ENCODE measurements at regions not wholly inside any gene's neighbourhood (a gene's known extent, or its start where the extent isn't known, plus 50 kb on each side); places are given as distances from the start of the nearest gene placed in this dataset.

DNA sequence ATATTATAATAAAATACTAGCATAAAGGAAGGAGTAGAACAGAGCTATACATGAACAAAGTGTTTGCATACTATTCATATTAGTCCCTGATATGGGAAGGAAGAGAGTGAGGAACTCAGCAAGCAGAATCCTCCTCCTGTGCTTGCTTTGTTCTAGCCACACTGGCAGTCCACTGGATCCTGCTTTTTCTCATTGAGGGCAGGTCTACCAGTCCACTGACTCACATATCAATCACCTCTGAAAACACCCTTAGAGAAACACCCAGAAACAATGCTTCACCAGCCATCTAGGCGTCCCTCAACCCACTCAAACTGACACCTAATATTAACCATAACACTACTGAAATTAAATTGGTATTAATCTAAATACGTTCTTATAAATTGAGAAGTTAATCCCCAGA is 1861.7 kb upstream of the SEL1L start:
- Histone ChIP-seq H3K4me3 (ENCODE audit: low read depth in 2 of 2, low read length in 2 of 2) (no peak overlapping the region), H3K27ac (ENCODE audit: low read length) (no peak overlapping the region), H3K36me3 (ENCODE audit: control insufficient read depth, insufficient read depth, low read length) (no peaks in the 10 kb centered on the region), H3K4me1 (ENCODE audit: control insufficient read depth, insufficient read depth, low read length) (no peaks in the 10 kb centered on the region), H3K27me3 (ENCODE audit: control insufficient read depth, insufficient read depth, low read length) (no peaks in the 10 kb centered on the region), H3K9me3 (ENCODE audit: control insufficient read depth, insufficient read depth, low read depth, low read length) (no peaks in the 10 kb centered on the region)
- in situ Hi-C loops (cut with HindIII; ENCODE audit: low pct_unique_long_range_greater_than_20kb, low sequenced_read_pairs) (no loop called here), intact Hi-C loops (cut with micrococcal nuclease; ENCODE audit: unreplicated experiment) (no loop called here)
- ChIA-PET POLR2A (no interaction called here), CTCF (no interaction called here)
- TF ChIP-seq POLR2AphosphoS5 (IDR thresholded peaks at IDR 0.05; ENCODE audit: low read depth, low read length), result no peak
- TF ChIP-seq TCF7L2 (IDR thresholded peaks at IDR 0.05; ENCODE audit: low read depth, low read length), result no peak
- TF ChIP-seq, protein P1, sequence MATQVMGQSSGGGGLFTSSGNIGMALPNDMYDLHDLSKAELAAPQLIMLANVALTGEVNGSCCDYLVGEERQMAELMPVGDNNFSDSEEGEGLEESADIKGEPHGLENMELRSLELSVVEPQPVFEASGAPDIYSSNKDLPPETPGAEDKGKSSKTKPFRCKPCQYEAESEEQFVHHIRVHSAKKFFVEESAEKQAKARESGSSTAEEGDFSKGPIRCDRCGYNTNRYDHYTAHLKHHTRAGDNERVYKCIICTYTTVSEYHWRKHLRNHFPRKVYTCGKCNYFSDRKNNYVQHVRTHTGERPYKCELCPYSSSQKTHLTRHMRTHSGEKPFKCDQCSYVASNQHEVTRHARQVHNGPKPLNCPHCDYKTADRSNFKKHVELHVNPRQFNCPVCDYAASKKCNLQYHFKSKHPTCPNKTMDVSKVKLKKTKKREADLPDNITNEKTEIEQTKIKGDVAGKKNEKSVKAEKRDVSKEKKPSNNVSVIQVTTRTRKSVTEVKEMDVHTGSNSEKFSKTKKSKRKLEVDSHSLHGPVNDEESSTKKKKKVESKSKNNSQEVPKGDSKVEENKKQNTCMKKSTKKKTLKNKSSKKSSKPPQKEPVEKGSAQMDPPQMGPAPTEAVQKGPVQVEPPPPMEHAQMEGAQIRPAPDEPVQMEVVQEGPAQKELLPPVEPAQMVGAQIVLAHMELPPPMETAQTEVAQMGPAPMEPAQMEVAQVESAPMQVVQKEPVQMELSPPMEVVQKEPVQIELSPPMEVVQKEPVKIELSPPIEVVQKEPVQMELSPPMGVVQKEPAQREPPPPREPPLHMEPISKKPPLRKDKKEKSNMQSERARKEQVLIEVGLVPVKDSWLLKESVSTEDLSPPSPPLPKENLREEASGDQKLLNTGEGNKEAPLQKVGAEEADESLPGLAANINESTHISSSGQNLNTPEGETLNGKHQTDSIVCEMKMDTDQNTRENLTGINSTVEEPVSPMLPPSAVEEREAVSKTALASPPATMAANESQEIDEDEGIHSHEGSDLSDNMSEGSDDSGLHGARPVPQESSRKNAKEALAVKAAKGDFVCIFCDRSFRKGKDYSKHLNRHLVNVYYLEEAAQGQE (IDR thresholded peaks at IDR 0.05; ENCODE audit: insufficient read depth in 1 of 2, low read depth in 2 of 2, low read length in 1 of 2), result no peak
- TF ChIP-seq, protein P2, sequence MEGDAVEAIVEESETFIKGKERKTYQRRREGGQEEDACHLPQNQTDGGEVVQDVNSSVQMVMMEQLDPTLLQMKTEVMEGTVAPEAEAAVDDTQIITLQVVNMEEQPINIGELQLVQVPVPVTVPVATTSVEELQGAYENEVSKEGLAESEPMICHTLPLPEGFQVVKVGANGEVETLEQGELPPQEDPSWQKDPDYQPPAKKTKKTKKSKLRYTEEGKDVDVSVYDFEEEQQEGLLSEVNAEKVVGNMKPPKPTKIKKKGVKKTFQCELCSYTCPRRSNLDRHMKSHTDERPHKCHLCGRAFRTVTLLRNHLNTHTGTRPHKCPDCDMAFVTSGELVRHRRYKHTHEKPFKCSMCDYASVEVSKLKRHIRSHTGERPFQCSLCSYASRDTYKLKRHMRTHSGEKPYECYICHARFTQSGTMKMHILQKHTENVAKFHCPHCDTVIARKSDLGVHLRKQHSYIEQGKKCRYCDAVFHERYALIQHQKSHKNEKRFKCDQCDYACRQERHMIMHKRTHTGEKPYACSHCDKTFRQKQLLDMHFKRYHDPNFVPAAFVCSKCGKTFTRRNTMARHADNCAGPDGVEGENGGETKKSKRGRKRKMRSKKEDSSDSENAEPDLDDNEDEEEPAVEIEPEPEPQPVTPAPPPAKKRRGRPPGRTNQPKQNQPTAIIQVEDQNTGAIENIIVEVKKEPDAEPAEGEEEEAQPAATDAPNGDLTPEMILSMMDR (IDR thresholded peaks at IDR 0.05), result no peak
- TF ChIP-seq SIN3A (IDR thresholded peaks at IDR 0.05; ENCODE audit: borderline replicate concordance, insufficient read depth, low read depth, low read length), result no peak
- no peak for ATAC-seq
- no peak for DNase-seq (ENCODE audit: low read depth, low spot score)
- no TSS peak for BruUV-seq (replicated peaks)

DNA sequence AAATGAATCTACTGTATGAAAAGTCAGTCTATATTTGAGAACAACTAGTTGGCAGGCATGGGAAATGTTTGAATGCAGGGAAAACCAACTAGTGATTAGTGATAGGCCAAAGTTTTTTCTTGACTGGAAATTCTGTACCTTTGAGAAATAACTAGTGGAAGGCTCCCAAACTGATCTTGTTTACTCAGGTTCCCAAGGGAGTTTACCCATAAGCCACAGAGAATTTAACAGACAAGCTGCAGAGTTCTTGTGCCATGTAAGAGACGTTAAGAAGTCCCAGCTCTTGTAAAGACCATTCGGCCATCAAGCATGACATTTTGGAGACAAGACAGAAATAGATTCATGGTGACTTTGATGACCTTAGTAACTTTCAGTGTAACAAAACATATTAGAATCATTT is 1882.8 kb upstream of the SEL1L start:
- no peak for TF ChIP-seq TCF7L2 (IDR thresholded peaks at IDR 0.05; ENCODE audit: low read depth, low read length)
- TF ChIP-seq POLR2AphosphoS5 (IDR thresholded peaks at IDR 0.05; ENCODE audit: low read depth, low read length), result no peak
- no peak for TF ChIP-seq SIN3A (IDR thresholded peaks at IDR 0.05; ENCODE audit: borderline replicate concordance, insufficient read depth, low read depth, low read length)
- ChIA-PET POLR2A (no interaction called here), CTCF (no interaction called here)
- no peak for DNase-seq (ENCODE audit: low read depth, low spot score)
- BruUV-seq (replicated peaks), result no TSS peak
- H3K4me1 ChIP-seq (ENCODE audit: control insufficient read depth, insufficient read depth, low read length), result no peaks in the 10 kb centered on the region
- no peaks in the 10 kb centered on the region for H3K36me3 ChIP-seq (ENCODE audit: control insufficient read depth, insufficient read depth, low read length)
- in situ Hi-C loops (cut with HindIII; ENCODE audit: low pct_unique_long_range_greater_than_20kb, low sequenced_read_pairs), result no loop called here
- no peaks in the 10 kb centered on the region for H3K9me3 ChIP-seq (ENCODE audit: control insufficient read depth, insufficient read depth, low read depth, low read length)
- no peak overlapping the region for H3K27ac ChIP-seq (ENCODE audit: low read length)
- intact Hi-C loops (cut with micrococcal nuclease; ENCODE audit: unreplicated experiment), result no loop called here
- ATAC-seq, result no peak
- H3K27me3 ChIP-seq (ENCODE audit: control insufficient read depth, insufficient read depth, low read length), result no peaks in the 10 kb centered on the region
- H3K4me3 ChIP-seq (ENCODE audit: low read depth in 2 of 2, low read length in 2 of 2), result no peak overlapping the region

DNA sequence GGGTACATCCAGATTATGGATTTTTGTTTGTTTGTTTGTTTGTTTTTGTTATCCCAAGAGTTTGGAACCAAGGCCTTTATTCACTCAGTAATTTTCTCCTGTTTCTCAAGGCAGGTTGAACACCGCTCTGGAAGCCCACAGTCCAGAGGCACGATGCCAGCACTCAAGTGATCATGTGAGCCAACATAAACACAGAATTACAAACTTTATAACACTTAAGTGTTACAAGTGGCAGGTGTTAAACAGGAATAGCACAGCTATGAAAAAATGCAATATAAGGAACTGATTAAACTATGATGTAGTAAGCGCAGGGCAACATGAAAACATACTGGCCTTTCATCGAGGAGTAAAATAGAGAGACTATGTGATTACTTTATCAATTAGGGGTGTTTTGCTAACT is 1885.8 kb upstream of the SEL1L start:
- Histone ChIP-seq H3K36me3 (ENCODE audit: control insufficient read depth, insufficient read depth, low read length) (no peaks in the 10 kb centered on the region), H3K4me3 (ENCODE audit: low read depth in 2 of 2, low read length in 2 of 2) (no peak overlapping the region), H3K27ac (ENCODE audit: low read length) (no peak overlapping the region), H3K9me3 (ENCODE audit: control insufficient read depth, insufficient read depth, low read depth, low read length) (no peaks in the 10 kb centered on the region), H3K27me3 (ENCODE audit: control insufficient read depth, insufficient read depth, low read length) (no peaks in the 10 kb centered on the region), H3K4me1 (ENCODE audit: control insufficient read depth, insufficient read depth, low read length) (no peaks in the 10 kb centered on the region)
- no peak for DNase-seq (ENCODE audit: low read depth, low spot score)
- CTCF ChIA-PET, result no interaction called here
- BruUV-seq (replicated peaks), result no TSS peak
- no peak for ATAC-seq
- POLR2A ChIA-PET, result no interaction called here
- intact Hi-C loops (cut with micrococcal nuclease; ENCODE audit: unreplicated experiment), result no loop called here
- in situ Hi-C loops (cut with HindIII; ENCODE audit: low pct_unique_long_range_greater_than_20kb, low sequenced_read_pairs), result no loop called here
- TF ChIP-seq SIN3A (IDR thresholded peaks at IDR 0.05; ENCODE audit: borderline replicate concordance, insufficient read depth, low read depth, low read length) (no peak), POLR2AphosphoS5 (IDR thresholded peaks at IDR 0.05; ENCODE audit: low read depth, low read length) (no peak), TCF7L2 (IDR thresholded peaks at IDR 0.05; ENCODE audit: low read depth, low read length) (no peak)
- TF ChIP-seq, protein P2 (IDR thresholded peaks at IDR 0.05), result no peak
- TF ChIP-seq, protein P1 (IDR thresholded peaks at IDR 0.05; ENCODE audit: insufficient read depth in 1 of 2, low read depth in 2 of 2, low read length in 1 of 2), result no peak
